Upper lobe of left lung (tissue), 6 donors: ENCODE measurements at regions not wholly inside any gene's neighbourhood (a gene's known extent, or its start where the extent isn't known, plus 50 kb on each side); places are given as distances from the start of the nearest gene placed in this dataset.

ENCODE experiments used
- ATAC-seq, 2 donors: fragments of 200-7000 bp; cut with Tn5 transposase; one replicate each; pipeline ENCODE4 v1.9.1; 2022; ENCODE audit warnings: mild to moderate bottlenecking in 2 of 2, moderate library complexity in 2 of 2; ENCODE audit not compliant: low FRiP score in 2 of 2
- DNase-seq, 2 donors: peaks; one replicate each; pipeline ENCODE4 v3.0.0-alpha.2; 2019 to 2020
- H3K27ac ChIP-seq, 4 donors: fragments of 200-600 bp; sonication (generic); one replicate each; pipeline ENCODE4 v1.5.1; 2016 to 2019
- H3K27me3 ChIP-seq, 4 donors: fragments of 200-600 bp; sonication (generic); one replicate each; pipeline ENCODE4 v1.5.1; 2017 to 2019
- H3K36me3 ChIP-seq, 4 donors: fragments of 200-600 bp; sonication (generic); one replicate each; pipeline ENCODE4 v1.5.1; 2016 to 2019
- H3K4me1 ChIP-seq, 4 donors: fragments of 200-600 bp; sonication (generic); one replicate each; pipeline ENCODE4 v1.5.1; 2018 to 2019
- H3K4me3 ChIP-seq, 4 donors: fragments of 200-600 bp; sonication (generic); one replicate each; pipeline ENCODE4 v1.5.1; 2017 to 2019; ENCODE audit warnings: mild to moderate bottlenecking in 2 of 4, moderate library complexity in 1 of 4
- H3K9me3 ChIP-seq, 4 donors: fragments of 200-600 bp; sonication (generic); one replicate each; pipeline ENCODE4 v1.5.1; 2018 to 2019
- CTCF ChIP-seq, 6 experiments: fragments of 450-650 bp in 4 of 6; fragments of 200-600 bp in 2 of 6; sonication (generic) in 2 of 6; IDR thresholded peaks; one replicate each; pipeline ENCODE4 v1.5.1; 2016 to 2019; ENCODE audit warnings: antibody characterized with exemption in 6 of 6
- EP300 ChIP-seq, 4 donors: sonication (generic); formaldehyde crosslinking; IDR thresholded peaks; one replicate each; pipeline ENCODE4 v1.5.1; 2017; ENCODE audit warnings: antibody characterized with exemption in 4 of 4, control low read depth in 2 of 4
- POLR2A ChIP-seq, 4 donors: fragments of 450-650 bp; IDR thresholded peaks; one replicate each; pipeline ENCODE4 v1.5.1; 2016 to 2017; ENCODE audit warnings: antibody characterized with exemption in 4 of 4, mild to moderate bottlenecking in 2 of 4
- POLR2AphosphoS5 ChIP-seq, 2 donors: sonication (generic); formaldehyde crosslinking; IDR thresholded peaks; one replicate each; pipeline ENCODE4 v1.5.1; 2017; ENCODE audit warnings: antibody characterized with exemption in 2 of 2
- WGBS, 2 donors: methylation state at CpG; one replicate each; pipeline ENCODE4 v1.1.5; 2017 to 2018; 5-methylcytosine and 5-hydroxymethylcytosine counted together
- donor health status: DM: no; HTN: no; CAD: no; lungs with moderate emphysema.
- donor health status: DM: no; HTN: yes; CAD: no; lungs with severe emphysema.

DNA sequence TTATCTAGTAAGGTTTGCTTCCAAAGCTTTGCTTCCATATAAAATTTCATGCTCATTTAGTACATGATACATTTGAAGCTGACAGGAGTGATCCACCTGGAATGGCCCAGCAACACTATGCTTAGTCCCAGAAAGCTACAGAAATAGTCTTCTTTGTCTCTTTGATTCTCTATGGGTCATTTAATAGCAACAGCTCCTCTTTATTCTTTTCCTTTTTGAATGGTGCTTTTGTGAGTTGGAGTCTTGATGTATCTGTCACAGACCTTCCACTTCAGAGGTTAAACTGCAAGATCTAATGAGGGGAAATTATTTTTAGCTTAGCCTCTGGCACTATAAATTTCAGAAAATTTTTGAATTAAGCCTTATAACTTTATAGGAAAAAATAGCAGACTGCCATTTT is 509.5 kb downstream of the KCNA4 start:
- Histone ChIP-seq H3K27me3 (no peaks in the 10 kb centered on the region), H3K4me1 (no peaks in the 10 kb centered on the region), H3K9me3 (no peaks in the 10 kb centered on the region), H3K4me3 (no peak overlapping the region), H3K27ac (no peak overlapping the region), H3K36me3 (no peaks in the 10 kb centered on the region)
- no peak for TF ChIP-seq EP300 (IDR thresholded peaks at IDR 0.05)
- no peak for TF ChIP-seq POLR2AphosphoS5 (IDR thresholded peaks at IDR 0.05)
- TF ChIP-seq POLR2A (IDR thresholded peaks at IDR 0.05), result no peak
- ATAC-seq, result no peak
- DNase-seq, result no peak

GRCh38 chr11:29495676-29496075 is 521.2 kb downstream of the KCNA4 start:
- Histone ChIP-seq H3K4me1 (no peaks in the 10 kb centered on the region), H3K36me3 (no peaks in the 10 kb centered on the region), H3K4me3 (no peak overlapping the region), H3K27me3 (no peaks in the 10 kb centered on the region), H3K27ac (no peak overlapping the region), H3K9me3 (no peaks in the 10 kb centered on the region)
- DNase-seq, result no peak
- TF ChIP-seq CTCF (IDR thresholded peaks at IDR 0.05) (no peak), POLR2AphosphoS5 (IDR thresholded peaks at IDR 0.05) (no peak), EP300 (IDR thresholded peaks at IDR 0.05) (no peak), POLR2A (IDR thresholded peaks at IDR 0.05) (no peak)
- no peak for ATAC-seq
- 68 to 71% methylated on average over 3 of the region's 3 CpGs for WGBS, 2 donors

GRCh38 chr11:29490938-29491337 is 525.9 kb downstream of the KCNA4 start:
- TF ChIP-seq CTCF (IDR thresholded peaks at IDR 0.05) (no peak), POLR2A (IDR thresholded peaks at IDR 0.05) (no peak), POLR2AphosphoS5 (IDR thresholded peaks at IDR 0.05) (no peak), EP300 (IDR thresholded peaks at IDR 0.05) (no peak)
- no peaks in the 10 kb centered on the region for H3K36me3 ChIP-seq
- ATAC-seq (no peak), DNase-seq (no peak)
- 78 to 88% methylated on average over 1 of the region's 1 CpG for WGBS, 2 donors
- H3K4me1 ChIP-seq, result no peaks in the 10 kb centered on the region
- no peaks in the 10 kb centered on the region for H3K27me3 ChIP-seq
- no peak overlapping the region for H3K4me3 ChIP-seq
- no peak overlapping the region for H3K27ac ChIP-seq
- no peaks in the 10 kb centered on the region for H3K9me3 ChIP-seq

DNA sequence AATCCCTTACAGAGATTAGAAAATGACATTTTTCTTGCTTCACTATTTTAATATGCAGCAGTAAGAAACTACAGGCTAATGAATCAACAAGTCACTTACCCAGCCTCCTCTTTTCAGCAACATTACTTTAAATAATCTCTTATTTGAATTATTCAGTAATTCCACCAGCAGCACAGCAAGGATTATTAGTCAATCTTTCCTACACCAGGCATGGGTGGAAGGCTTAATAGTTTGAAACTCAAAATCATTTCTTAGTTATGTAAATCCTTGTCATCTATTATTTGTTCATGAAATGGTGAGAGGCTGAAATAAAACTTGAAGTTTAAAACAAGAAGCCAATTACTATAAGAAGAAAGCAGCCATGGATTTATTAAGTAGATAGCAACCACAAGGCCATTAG is 530.5 kb downstream of the KCNA4 start:
- H3K27me3 ChIP-seq, result no peaks in the 10 kb centered on the region
- no peaks in the 10 kb centered on the region for H3K36me3 ChIP-seq
- H3K4me3 ChIP-seq, result no peak overlapping the region
- no peaks in the 10 kb centered on the region for H3K4me1 ChIP-seq
- H3K9me3 ChIP-seq, result no peaks in the 10 kb centered on the region
- no peak overlapping the region for H3K27ac ChIP-seq
- DNase-seq (no peak), ATAC-seq (no peak)
- TF ChIP-seq POLR2A (IDR thresholded peaks at IDR 0.05) (no peak), CTCF (IDR thresholded peaks at IDR 0.05) (no peak)

GRCh38 chr11:29485641-29486040 is 531.2 kb downstream of the KCNA4 start:
- Histone ChIP-seq H3K9me3 (no peaks in the 10 kb centered on the region), H3K4me1 (no peaks in the 10 kb centered on the region), H3K27ac (no peak overlapping the region), H3K36me3 (no peaks in the 10 kb centered on the region), H3K4me3 (no peak overlapping the region), H3K27me3 (no peaks in the 10 kb centered on the region)
- TF ChIP-seq POLR2A (IDR thresholded peaks at IDR 0.05) (no peak), CTCF (IDR thresholded peaks at IDR 0.05) (no peak), EP300 (IDR thresholded peaks at IDR 0.05) (no peak), POLR2AphosphoS5 (IDR thresholded peaks at IDR 0.05) (no peak)
- WGBS, 2 donors, result 90 to 91% methylated on average over 4 of the region's 4 CpGs
- ATAC-seq (no peak), DNase-seq (no peak)
